ENCODE measurements at regions not wholly inside any gene's neighbourhood (a gene's known extent, or its start where the extent isn't known, plus 50 kb on each side); places are given as distances from the start of the nearest gene placed in this dataset.

- no peak for DNase-seq
Observed at GRCh38 chr9:28779243-28779642, 1206.0 kb upstream of the C9orf72 start.

GRCh38 chr9:28781481-28781880, 1208.2 kb upstream of the C9orf72 start:
- DNase-seq, result peak; percentile 2

GRCh38 chr9:28782630-28783029, 1209.3 kb upstream of the C9orf72 start:
- DNase-seq, result no peak

GRCh38 chr9:28792716-28793115, 1219.4 kb upstream of the C9orf72 start:
- DNase-seq, result no peak

- DNase-seq, result no peak
Observed at GRCh38 chr9:28799876-28800275, 1226.6 kb upstream of the C9orf72 start.

GRCh38 chr9:28801144-28801799, 1228.0 kb upstream of the C9orf72 start:
- DNase-seq, result no peak

- no peak for DNase-seq
Observed at GRCh38 chr9:28805197-28805596, 1231.9 kb upstream of the C9orf72 start.

GRCh38 chr9:28808042-28808441, 1234.8 kb upstream of the C9orf72 start:
- DNase-seq, result no peak

GRCh38 chr9:28810388-28811075, 1237.3 kb upstream of the C9orf72 start:
- no peak for DNase-seq

- no peak for DNase-seq
Observed at GRCh38 chr9:28820741-28821140, 1247.5 kb upstream of the C9orf72 start.

GRCh38 chr9:28821240-28821639, 1248.0 kb upstream of the C9orf72 start:
- DNase-seq, result no peak

- DNase-seq, result no peak
Observed at GRCh38 chr9:28824432-28824963, 1251.2 kb upstream of the C9orf72 start.

GRCh38 chr9:28832168-28832770, 1259.0 kb upstream of the C9orf72 start:
- no peak for DNase-seq

- no peak for DNase-seq
Observed at GRCh38 chr9:28834156-28834555, 1260.9 kb upstream of the C9orf72 start.

GRCh38 chr9:28839778-28840430, 1266.6 kb upstream of the C9orf72 start:
- no peak for DNase-seq

- DNase-seq, result no peak
Observed at GRCh38 chr9:28841775-28842174, 1268.5 kb upstream of the C9orf72 start.

GRCh38 chr9:28847331-28847730, 1274.0 kb upstream of the C9orf72 start:
- DNase-seq, result no peak

GRCh38 chr9:28848671-28849070, 1275.4 kb upstream of the C9orf72 start:
- DNase-seq, result no peak

- no peak for DNase-seq
Observed at GRCh38 chr9:28853477-28853876, 1280.2 kb upstream of the C9orf72 start.

- DNase-seq, result no peak
Observed at GRCh38 chr9:28866951-28867350, 1293.7 kb upstream of the C9orf72 start.

- no peak for DNase-seq
Observed at GRCh38 chr9:28868228-28868990, 1295.1 kb upstream of the C9orf72 start.

GRCh38 chr9:28882529-28882928, 1309.2 kb upstream of the C9orf72 start:
- no peak for DNase-seq

- no peak for DNase-seq
Observed at GRCh38 chr9:28883234-28883633, 1310.0 kb upstream of the C9orf72 start.
